Stimulated activated CD4-positive, alpha-beta T cell treated with anti-CD3 and anti-CD28 coated beads, Interleukin-2, amount 100 ng/mL, for 24 hours (primary cell): ENCODE measurements at regions not wholly inside any gene's neighbourhood (a gene's known extent, or its start where the extent isn't known, plus 50 kb on each side); places are given as distances from the start of the nearest gene placed in this dataset.
"Not testable (repeated sequence)": the region's sequence is repeated elsewhere in the genome, so short reads cannot be mapped to it uniquely, and the experiment has no call there.

Source experiments
- DNase-seq, 2 donors: peaks; one replicate each; pipeline ENCODE4 v3.0.0-alpha.2; 2020

DNA sequence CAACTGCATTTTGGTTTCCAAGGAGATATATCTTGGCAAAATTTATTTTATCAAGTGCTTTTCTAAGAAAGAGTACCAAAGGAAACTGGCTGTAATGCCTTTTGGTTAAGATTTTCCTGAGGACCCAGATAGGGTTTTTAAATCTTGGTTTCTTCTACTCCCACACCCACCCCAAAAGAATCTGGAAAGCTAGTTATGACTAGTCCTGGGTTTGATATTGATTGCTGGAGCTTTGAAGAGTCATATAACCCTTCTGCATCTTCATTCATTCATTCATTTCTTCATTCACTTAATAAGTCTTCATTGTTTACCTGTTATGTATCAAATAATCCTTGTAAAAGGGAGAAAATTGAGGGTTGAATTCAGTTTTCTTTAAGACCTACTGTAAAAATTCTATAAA is 425.2 kb downstream of the PCNX1 start:
- DNase-seq = no peak

DNA sequence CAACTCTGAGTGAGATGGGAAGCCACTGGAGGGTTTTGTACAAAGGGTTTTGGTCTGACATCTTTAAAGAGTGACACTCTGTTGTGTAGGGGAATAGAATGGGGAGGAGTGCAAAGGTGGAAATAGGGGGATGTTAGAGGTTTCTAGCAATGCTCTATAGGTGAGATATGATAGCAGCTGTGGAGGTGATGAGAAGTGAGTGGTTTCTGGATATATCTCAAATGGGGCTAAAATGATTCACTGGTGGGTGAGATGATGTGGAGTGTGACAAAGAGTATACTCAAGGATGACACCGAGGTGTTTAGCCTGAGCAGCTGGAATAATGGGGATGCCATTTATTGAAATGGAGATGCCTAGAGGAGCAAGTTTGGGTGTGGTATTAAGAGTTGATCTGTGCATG is 426.4 kb downstream of the PCNX1 start:
- no peak for DNase-seq

- DNase-seq = no peak
Observed at GRCh38 chr14:71336489-71337192, 429.4 kb downstream of the PCNX1 start.

DNA sequence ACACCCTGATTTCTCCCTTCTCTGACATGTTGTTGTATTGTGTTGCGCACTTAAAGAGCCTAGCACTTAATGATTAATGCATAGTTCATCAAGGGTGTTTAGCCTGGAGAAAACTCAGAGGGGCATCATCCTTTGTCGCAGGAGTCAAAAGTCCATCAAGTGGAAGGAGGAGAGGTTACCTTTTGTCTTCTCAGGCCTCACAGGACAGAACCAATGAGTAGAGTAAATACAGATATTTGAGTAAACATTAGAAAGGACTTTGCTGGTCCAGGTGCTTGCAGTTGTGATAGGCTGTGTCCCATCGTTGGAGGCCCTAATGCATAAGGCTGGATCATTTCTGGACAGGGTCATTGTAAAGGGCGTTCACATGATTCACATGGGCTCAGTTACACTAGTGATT is 430.9 kb downstream of the PCNX1 start:
- no peak for DNase-seq

GRCh38 chr14:71339650-71340415 is 432.6 kb downstream of the PCNX1 start:
- DNase-seq = no peak

DNA sequence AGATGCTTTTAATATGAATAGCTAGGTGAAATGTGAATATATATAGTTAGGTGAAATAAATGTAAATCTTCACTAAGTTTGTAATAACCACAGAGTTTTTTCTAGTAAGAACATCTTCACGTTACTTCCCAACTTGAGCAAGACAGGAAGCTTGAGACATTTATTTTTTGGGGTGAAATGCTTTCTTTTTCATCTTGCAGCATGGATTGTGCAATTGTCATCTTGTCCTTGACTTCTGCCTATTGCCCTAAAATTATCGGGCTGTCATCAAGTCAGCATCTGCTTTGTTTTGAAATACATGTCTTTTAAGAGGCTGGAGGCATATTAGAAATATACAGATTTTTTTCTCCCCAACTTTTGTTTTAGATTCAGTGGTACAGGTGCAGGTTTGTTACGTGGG is 433.9 kb downstream of the PCNX1 start:
- no peak for DNase-seq

- no peak for DNase-seq
Observed at GRCh38 chr14:71343724-71344123, 436.5 kb downstream of the PCNX1 start.

GRCh38 chr14:71344506-71344905 is 437.2 kb downstream of the PCNX1 start:
- no peak for DNase-seq

- DNase-seq = no peak
Observed at GRCh38 chr14:71346685-71347084, 439.4 kb downstream of the PCNX1 start.

GRCh38 chr14:71348394-71348793 is 441.1 kb downstream of the PCNX1 start:
- DNase-seq = no peak

GRCh38 chr14:71348817-71349216 is 441.6 kb downstream of the PCNX1 start:
- no peak for DNase-seq

- DNase-seq = no peak
Observed at GRCh38 chr14:71354142-71354541, 446.9 kb downstream of the PCNX1 start.

DNA sequence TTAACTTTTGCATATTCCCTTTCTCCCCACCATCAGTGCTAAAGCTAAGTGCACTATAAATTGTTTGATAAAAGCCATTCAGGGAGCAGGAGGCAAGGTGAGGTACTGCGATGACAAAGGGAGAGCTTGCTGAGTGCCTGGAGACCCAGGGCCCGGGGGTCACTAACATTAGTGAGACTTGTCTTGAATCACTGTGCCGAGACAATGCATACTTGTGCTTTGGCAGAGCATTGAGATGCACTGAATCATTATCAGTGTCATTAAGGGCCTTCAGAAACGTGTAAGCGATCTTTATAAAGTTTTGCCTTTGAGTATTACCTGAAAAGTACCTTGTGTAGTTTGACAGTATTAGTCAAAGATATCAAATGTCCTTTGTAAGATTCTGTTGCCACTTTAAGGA is 447.5 kb downstream of the PCNX1 start:
- no peak for DNase-seq

DNA sequence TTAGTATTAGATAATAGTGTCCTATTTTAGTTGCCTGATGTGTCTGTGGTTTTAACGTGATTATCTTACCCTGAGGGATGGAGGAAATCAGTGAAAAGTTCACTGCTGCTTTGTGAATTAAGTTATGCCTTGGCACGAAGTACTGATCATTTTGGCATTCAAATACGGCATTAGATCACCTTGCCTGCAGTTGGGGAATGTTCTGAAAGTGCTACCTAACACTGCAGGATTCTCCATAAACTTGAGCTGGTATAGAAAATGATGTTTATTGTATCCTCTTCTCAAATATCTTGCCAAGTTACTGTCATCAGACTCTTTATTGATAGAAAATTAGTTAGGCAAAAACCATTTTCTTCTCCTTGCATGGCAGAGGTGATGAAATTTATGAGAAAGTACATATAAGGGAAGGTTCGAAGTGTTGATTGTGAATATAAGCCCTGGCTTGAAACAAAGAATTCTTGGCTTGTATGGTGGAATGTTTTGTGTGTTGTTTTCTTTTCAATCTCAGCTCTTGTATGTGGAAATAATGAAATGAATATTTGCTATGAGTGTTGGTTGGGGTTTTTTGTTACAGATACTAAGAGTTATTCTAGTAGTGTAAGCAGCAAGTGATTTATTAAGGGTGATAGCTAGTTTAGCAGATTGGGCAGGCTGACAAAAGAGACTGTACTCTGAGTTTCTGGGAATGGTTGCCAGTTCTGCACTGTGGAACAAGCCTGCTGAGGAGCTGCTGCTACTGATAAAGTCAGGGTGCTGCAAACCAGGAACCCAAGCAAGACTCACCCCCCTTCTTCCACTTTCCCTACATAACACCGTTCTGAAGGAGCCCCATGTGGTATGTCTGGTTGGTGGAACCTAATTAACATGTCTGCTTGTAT is 448.3 kb downstream of the PCNX1 start:
- no peak for DNase-seq

DNA sequence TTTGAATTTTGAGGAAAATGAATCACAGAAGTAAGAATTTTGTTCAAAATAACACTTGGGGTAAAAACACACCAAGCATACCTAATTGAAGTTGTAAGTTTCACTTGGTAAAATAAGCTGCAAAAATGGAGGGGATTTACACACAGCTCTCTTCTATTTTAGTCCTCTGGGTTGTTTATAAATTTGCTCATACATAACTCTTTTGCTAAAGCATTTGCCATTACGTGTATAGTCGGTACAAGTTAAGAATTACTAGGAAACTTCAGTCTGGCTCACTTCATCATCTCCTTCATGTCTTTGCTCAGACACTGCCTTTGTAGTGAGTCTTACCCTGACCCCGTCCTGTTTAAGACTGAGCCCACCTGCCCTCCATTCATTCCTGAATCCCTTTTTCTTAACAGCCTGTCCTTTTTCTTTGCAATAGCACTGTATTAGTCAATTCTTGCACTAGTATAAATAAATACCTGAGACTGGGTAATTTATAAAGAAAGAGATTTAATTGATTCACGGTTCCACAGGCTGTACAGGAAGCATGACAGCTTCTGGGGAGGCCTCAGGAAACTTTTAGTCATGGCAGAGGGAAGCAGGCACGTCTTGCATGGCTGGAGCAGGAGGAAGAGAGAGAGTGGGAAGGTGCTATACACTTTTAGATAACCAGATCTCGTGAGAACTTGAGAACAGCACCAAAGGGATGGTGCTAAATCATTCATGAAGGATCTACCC is 451.1 kb downstream of the PCNX1 start:
- DNase-seq = peak in 1 of 2 donors; percentile 20

DNA sequence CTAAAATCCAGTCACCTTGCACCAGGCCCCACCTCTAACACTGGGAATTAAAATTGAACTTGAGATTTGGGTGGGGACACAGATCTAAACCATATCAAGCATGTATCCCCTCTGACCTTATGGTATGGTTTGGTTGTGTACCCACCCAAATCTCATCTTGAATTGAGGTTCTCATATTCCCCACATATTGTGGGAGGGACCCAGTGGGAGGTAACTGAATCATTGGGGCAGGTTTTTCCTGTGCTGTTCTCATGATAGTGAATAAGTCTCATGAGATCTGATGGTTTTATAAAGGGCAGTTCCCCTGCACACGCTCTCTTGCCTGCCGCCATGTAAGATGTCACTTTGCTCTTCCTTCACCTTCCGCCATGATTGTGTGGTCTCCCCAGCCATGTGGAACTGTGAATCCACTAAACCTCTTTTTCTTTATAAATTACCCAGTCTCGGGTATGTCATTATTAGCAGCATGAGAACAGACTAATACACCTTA is 451.7 kb downstream of the PCNX1 start:
- DNase-seq = not testable (repeated sequence)

GRCh38 chr14:71359823-71360222 is 452.6 kb downstream of the PCNX1 start:
- no peak for DNase-seq

DNA sequence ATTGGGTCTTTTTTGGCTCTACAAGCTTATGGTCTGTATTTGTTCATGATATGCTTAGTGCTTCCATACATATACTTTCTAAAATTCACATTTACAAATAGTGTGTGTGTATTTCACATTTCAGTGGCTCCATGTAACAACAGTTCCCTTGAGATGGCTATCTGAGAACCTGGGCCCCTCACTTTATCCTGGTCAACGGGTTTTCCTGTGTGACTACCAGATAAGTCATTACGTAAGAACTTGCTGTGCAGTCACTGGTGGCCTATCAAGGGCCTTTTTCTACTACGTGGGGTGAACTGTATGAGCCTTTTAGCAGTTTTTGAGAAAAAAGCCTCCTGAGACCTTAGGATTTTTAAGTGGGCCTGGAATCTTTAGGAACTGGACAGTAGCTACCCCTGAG is 454.1 kb downstream of the PCNX1 start:
- DNase-seq = no peak

GRCh38 chr14:71361874-71362273 is 454.6 kb downstream of the PCNX1 start:
- DNase-seq = no peak

DNA sequence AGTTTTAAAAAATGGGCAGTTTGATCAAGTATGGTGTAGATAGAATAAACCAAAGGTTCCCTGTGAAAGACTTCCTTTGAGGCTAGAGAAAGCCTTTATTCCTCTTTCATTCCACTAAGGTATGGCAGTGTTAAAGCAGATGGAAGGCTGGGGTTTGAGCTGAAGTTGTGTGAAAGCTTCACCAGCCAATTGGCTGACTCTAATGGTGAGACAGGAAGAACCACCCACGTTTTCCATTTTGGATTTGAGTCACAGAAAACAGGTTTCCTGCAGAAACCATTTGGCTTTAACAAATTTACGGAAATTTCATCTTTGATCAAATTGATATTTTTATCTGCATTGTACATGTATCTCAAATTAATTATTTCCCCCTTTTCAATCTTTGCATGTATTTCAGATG is 455.0 kb downstream of the PCNX1 start:
- no peak for DNase-seq

DNA sequence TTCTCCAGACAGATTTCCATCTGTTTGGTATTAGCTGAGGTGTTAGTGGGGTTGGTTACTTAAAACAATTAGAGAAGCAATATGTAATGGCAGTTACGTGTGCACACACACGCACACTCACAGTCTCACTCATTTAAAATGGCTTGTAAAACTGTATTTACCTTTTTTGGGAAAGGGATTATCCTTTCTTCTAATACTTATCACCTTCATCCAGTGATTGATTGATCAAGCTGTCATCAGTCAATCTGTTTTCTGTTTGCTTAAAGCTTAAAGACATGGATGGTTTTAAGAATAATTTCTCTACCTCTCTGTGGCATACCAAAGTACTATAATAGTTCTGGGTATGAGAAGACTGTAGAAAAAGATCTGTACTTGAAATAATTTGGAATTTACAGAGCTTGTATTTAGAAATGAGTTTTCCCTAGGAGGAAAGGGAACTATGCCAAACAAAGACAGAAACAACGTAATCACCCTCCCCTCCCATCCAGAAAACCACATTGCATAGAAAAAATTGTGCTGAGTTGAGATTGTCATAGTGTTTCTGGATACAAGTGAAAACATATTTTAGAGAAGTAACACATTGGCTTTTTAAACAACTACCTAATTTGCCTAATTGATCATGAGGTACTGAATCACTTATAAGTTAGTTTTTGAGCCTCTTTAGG is 455.8 kb downstream of the PCNX1 start:
- no peak for DNase-seq
